ENCODE measurements at regions not wholly inside any gene's neighbourhood (a gene's known extent, or its start where the extent isn't known, plus 50 kb on each side); places are given as distances from the start of the nearest gene placed in this dataset.
"Not testable (repeated sequence)": the region's sequence is repeated elsewhere in the genome, so short reads cannot be mapped to it uniquely, and the experiment has no call there.

DNA sequence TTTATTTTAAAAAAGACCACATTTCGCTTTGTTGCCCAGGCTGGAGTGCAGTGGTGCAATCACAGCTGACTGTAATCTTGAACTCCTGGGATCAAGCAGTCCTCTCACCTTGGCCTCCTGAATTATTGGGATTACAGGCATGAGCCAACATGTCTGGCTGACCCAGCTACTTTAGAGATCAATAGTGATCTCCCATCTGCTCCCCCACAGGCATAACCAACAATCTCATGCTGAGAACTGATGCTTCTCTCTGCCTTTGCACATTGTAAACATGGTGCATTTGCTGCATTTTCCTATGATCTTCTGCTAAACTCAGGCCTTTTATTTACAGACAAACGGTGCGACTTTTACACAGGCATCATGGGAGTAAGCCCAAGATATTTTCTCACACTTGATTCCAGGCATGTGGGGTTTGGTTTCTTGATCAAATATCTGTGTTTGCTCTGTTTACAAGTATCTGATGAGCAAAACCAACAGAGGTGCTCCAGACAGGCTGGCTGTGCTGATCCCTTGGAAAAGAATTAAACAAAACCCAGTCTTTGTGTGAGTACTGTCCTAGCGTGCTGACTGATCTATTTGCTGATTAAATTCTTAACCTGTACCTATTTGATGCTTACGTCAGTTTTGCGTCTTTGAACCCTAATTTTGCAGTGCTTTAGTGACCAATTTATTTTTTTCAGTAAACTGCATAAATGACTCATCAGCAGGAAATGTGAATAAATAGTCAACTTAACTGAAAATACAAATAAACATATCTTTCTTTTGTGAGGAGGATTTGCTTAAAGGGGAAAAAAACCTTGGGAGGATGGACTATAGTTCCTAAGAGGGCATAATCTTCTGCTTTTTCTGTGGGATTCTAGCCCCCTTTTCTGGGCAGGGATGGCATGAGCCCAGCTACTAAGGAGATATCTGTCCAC lies 191.7 kb upstream of the NR3C1 start:
- DNase-seq (ENCODE audit: low spot score) = no peak
- no peak for ATAC-seq (ENCODE audit: low FRiP score)
- TF ChIP-seq CTCF (IDR thresholded peaks at IDR 0.05) = no peak

DNA sequence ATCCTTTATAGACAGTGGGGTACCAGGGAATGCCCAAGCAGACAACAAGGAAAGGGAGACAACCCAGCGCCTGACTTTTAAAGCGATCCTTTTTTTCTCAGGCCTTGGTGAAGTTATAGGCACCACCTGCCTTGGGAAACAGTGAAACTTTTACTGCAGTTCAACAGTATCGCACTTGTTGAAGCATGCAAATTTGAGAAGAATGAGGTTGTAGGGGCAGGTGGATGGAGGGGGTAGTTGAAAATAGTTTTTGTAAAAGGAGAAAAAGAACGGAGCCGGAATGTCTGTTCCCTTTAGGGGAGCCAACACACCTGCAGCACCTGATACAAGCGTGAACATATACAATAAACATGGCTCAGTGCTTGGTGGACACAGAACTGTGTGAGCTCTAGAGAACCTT lies 190.2 kb upstream of the NR3C1 start:
- DNase-seq (ENCODE audit: low spot score) (no peak), ATAC-seq (ENCODE audit: low FRiP score) (no peak)
- TF ChIP-seq CTCF (IDR thresholded peaks at IDR 0.05) = no peak

DNA sequence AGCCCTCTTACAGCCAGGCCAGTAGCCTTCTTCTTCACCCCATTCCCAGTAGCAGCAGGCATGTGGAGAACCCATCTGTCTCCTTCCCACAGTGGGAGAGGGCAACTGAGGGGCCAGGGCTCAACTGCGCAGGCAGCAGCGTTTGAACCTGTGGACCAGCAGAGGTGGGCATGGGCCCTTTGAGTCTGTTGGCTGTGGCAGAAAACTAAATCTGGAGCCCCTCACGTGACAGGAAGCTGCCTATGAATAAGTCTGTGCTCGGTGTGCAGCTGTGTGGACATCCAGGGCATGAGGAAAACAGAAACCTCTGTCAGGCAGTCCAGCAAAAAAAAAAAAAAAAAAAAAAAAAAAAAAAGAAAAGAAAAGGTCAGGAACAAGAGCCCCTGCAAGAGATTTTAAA lies 189.2 kb upstream of the NR3C1 start:
- no peak for DNase-seq (ENCODE audit: low spot score)
- TF ChIP-seq CTCF (IDR thresholded peaks at IDR 0.05) = no peak
- ATAC-seq (ENCODE audit: low FRiP score) = no peak

- no peak for ATAC-seq (ENCODE audit: low FRiP score)
- TF ChIP-seq CTCF (IDR thresholded peaks at IDR 0.05) = no peak
- no peak for DNase-seq (ENCODE audit: low spot score)
Observed at GRCh38 chr5:143588933-143589662, 185.6 kb upstream of the NR3C1 start.

GRCh38 chr5:143588121-143588520 lies 184.6 kb upstream of the NR3C1 start:
- DNase-seq (ENCODE audit: low spot score) = not testable (repeated sequence)

GRCh38 chr5:143586781-143587362 lies 183.4 kb upstream of the NR3C1 start:
- ATAC-seq (ENCODE audit: low FRiP score) (no peak), DNase-seq (ENCODE audit: low spot score) (no peak)
- no peak for TF ChIP-seq CTCF (IDR thresholded peaks at IDR 0.05)

More at GRCh38 chr5:143588121-143588520, 184.6 kb upstream of the NR3C1 start:
- not testable (repeated sequence) for ATAC-seq (ENCODE audit: low FRiP score)

DNA sequence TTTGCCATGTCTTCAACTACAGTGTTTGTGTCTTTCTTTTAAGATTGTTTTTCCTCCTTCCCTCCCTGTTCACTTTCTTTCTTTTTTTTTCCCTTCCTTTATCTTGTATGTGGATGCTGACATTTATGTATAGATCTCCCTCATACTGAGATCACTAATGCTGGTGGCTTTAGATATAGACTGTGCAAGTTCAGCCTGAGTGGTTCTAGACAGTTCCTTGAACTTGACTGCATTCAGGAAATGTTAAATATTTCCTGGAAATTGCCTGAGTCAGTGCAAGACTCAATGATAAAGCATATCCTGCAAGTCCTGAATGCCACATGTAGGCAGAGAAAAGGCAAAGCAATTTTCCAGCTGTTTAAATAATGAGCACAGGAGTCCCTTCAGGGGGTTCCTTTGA lies 182.5 kb upstream of the NR3C1 start:
- ATAC-seq (ENCODE audit: low FRiP score) (no peak), DNase-seq (ENCODE audit: low spot score) (no peak)
- TF ChIP-seq CTCF (IDR thresholded peaks at IDR 0.05) = no peak
